ENCODE measurements at regions not wholly inside any gene's neighbourhood (a gene's known extent, or its start where the extent isn't known, plus 50 kb on each side); places are given as distances from the start of the nearest gene placed in this dataset.
"Not testable (repeated sequence)": the region's sequence is repeated elsewhere in the genome, so short reads cannot be mapped to it uniquely, and the experiment has no call there.

DNA sequence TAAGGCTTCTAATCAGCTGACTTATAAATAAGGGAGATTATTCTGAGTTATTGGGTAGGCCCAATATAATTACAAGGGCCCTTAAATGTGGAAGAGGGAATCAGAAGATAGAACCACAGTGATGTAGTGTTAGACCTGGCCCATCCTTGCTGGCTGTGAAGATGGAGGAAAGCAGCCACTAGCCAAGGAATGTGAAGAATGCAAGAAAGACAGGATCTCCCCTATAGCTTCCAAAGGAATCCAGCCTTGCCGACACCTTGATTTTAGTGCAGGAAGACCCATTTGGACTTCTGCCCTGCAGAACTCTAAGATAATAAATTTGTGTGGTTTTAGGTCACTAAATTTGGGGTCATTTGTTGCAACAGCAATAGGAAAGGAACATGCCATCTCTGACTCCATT is 150.6 kb downstream of the SPATA18 start:
- Histone ChIP-seq H3K4me3 (no peak overlapping the region), H3K4me1 (no peaks in the 10 kb centered on the region), H3K27me3 (no peaks in the 10 kb centered on the region), H3K9me3 (no peaks in the 10 kb centered on the region), H3K27ac (no peak overlapping the region), H3K36me3 (no peaks in the 10 kb centered on the region)
- intact Hi-C loops (cut with DNase I), result no loop called here
- DNase-seq (ENCODE audit: extremely low spot score in 2 of 2), result no peak
- no peak for TF ChIP-seq POLR2A (IDR thresholded peaks at IDR 0.05)
- TF ChIP-seq, protein P1, sequence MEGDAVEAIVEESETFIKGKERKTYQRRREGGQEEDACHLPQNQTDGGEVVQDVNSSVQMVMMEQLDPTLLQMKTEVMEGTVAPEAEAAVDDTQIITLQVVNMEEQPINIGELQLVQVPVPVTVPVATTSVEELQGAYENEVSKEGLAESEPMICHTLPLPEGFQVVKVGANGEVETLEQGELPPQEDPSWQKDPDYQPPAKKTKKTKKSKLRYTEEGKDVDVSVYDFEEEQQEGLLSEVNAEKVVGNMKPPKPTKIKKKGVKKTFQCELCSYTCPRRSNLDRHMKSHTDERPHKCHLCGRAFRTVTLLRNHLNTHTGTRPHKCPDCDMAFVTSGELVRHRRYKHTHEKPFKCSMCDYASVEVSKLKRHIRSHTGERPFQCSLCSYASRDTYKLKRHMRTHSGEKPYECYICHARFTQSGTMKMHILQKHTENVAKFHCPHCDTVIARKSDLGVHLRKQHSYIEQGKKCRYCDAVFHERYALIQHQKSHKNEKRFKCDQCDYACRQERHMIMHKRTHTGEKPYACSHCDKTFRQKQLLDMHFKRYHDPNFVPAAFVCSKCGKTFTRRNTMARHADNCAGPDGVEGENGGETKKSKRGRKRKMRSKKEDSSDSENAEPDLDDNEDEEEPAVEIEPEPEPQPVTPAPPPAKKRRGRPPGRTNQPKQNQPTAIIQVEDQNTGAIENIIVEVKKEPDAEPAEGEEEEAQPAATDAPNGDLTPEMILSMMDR (IDR thresholded peaks at IDR 0.05), result no peak
- no peak for TF ChIP-seq POLR2AphosphoS5 (IDR thresholded peaks at IDR 0.05; ENCODE audit: insufficient read depth in 1 of 2, low read depth in 1 of 2)

DNA sequence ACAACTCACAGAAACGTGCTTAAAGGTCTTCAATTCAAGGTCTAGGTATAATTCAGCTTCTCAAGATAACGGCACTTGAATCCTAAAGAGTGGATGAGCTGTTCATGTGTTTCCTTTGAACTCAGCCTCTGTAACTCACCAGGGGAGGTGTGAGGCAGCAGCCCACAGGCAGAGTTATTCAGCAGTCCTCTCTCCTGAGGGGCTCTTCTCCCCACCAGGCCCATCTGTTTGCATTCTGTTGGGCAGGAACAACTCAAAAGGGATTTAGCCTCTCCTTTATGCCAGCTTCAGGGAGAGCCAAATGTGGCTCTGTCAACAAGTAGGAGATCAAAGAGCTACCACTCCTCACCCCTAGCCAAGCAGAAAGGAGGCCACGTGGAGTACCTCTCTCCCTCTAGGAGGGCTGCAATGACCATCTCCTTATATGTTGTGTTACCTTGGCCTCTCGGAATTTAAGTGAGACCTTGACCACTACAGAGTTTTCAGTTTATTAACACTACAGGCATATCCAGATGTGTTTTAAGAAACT is 151.2 kb downstream of the SPATA18 start:
- no peak overlapping the region for H3K4me3 ChIP-seq
- H3K4me1 ChIP-seq, result no peaks in the 10 kb centered on the region
- no peaks in the 10 kb centered on the region for H3K27me3 ChIP-seq
- no peak for DNase-seq (ENCODE audit: extremely low spot score in 2 of 2)
- no peaks in the 10 kb centered on the region for H3K9me3 ChIP-seq
- H3K36me3 ChIP-seq, result no peaks in the 10 kb centered on the region
- TF ChIP-seq, protein P1 (IDR thresholded peaks at IDR 0.05), result no peak
- TF ChIP-seq POLR2AphosphoS5 (IDR thresholded peaks at IDR 0.05; ENCODE audit: insufficient read depth in 1 of 2, low read depth in 1 of 2), result no peak
- no peak for TF ChIP-seq POLR2A (IDR thresholded peaks at IDR 0.05)
- H3K27ac ChIP-seq, result no peak overlapping the region
- intact Hi-C loops (cut with DNase I), result no loop called here

GRCh38 chr4:52202931-52203330 is 151.8 kb downstream of the SPATA18 start:
- no peak for DNase-seq (ENCODE audit: extremely low spot score in 2 of 2)
- no peaks in the 10 kb centered on the region for H3K27me3 ChIP-seq
- H3K36me3 ChIP-seq, result no peaks in the 10 kb centered on the region
- no peaks in the 10 kb centered on the region for H3K9me3 ChIP-seq
- H3K4me3 ChIP-seq, result no peak overlapping the region
- TF ChIP-seq POLR2A (IDR thresholded peaks at IDR 0.05) (no peak), POLR2AphosphoS5 (IDR thresholded peaks at IDR 0.05; ENCODE audit: insufficient read depth in 1 of 2, low read depth in 1 of 2) (no peak)
- TF ChIP-seq, protein P1 (IDR thresholded peaks at IDR 0.05), result no peak
- no peaks in the 10 kb centered on the region for H3K4me1 ChIP-seq
- intact Hi-C loops (cut with DNase I), result no loop called here
- H3K27ac ChIP-seq, result no peak overlapping the region

DNA sequence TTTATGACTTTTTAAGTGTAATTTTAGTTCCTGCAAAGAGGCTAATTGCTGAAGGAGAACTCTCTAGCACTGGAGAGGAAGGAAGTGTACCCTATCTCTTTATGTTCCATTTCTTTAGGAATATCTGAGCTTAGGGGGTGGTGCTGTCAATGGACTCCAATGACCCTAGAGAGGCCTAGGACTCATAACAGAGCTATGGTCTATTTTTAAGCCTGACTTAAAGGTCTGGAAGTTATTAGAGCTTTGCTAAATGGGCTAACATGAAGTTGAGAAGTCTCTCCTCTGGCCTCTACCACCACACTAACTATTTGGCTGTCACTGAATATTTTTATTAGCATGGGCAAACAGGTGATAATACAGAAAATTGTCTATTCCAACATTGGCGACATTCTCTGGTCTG is 152.2 kb downstream of the SPATA18 start:
- Histone ChIP-seq H3K4me3 (no peak overlapping the region), H3K4me1 (no peaks in the 10 kb centered on the region), H3K27ac (no peak overlapping the region), H3K36me3 (no peaks in the 10 kb centered on the region), H3K9me3 (no peaks in the 10 kb centered on the region), H3K27me3 (no peaks in the 10 kb centered on the region)
- no peak for TF ChIP-seq POLR2A (IDR thresholded peaks at IDR 0.05)
- TF ChIP-seq POLR2AphosphoS5 (IDR thresholded peaks at IDR 0.05; ENCODE audit: insufficient read depth in 1 of 2, low read depth in 1 of 2), result no peak
- TF ChIP-seq, protein P1 (IDR thresholded peaks at IDR 0.05), result no peak
- DNase-seq (ENCODE audit: extremely low spot score in 2 of 2), result no peak
- intact Hi-C loops (cut with DNase I), result no loop called here

DNA sequence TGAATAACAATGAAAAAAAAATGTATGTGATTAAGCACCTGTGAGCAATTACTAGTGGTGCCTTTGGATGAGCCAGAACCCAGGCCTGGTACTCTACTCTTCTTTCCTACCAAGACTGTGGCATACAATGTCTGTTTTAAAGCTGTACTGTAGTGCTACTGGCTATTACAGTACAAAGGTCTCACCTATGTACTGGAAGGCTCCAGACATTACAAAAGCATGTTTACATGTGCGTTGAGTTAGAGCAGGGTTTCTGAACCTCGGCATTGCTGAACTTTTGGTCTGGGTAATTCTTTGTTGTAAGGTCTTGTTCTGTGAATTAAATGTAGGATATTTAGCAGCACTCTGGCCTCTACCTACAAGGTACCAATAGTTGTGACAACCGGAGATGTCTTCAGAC is 153.8 kb downstream of the SPATA18 start:
- Histone ChIP-seq H3K9me3 (no peaks in the 10 kb centered on the region), H3K4me1 (no peaks in the 10 kb centered on the region), H3K36me3 (no peaks in the 10 kb centered on the region), H3K27ac (no peak overlapping the region), H3K27me3 (no peaks in the 10 kb centered on the region), H3K4me3 (no peak overlapping the region)
- intact Hi-C loops (cut with DNase I), result no loop called here
- DNase-seq (ENCODE audit: extremely low spot score in 2 of 2), result no peak
- no peak for TF ChIP-seq POLR2A (IDR thresholded peaks at IDR 0.05)
- TF ChIP-seq POLR2AphosphoS5 (IDR thresholded peaks at IDR 0.05; ENCODE audit: insufficient read depth in 1 of 2, low read depth in 1 of 2), result no peak
- TF ChIP-seq, protein P1 (IDR thresholded peaks at IDR 0.05), result no peak

- H3K27me3 ChIP-seq; H3K27ac ChIP-seq; H3K9me3 ChIP-seq; H3K36me3 ChIP-seq; H3K4me1 ChIP-seq; H3K4me3 ChIP-seq; DNase-seq (ENCODE audit: extremely low spot score in 2 of 2); intact Hi-C loops (cut with DNase I): not testable (repeated sequence)
These were observed 156.0 kb downstream of the SPATA18 start for GRCh38 chr4:52207146-52207545.
